TTC549 (cell line): ENCODE measurements at regions not wholly inside any gene's neighbourhood (a gene's known extent, or its start where the extent isn't known, plus 50 kb on each side); places are given as distances from the start of the nearest gene placed in this dataset.

Experiments
- FAIRE-seq: peaks from 2 replicates; lab custom pipeline; 2012; peaks lifted over from hg19 to GRCh38; lab: Jason Lieb, UNC

DNA sequence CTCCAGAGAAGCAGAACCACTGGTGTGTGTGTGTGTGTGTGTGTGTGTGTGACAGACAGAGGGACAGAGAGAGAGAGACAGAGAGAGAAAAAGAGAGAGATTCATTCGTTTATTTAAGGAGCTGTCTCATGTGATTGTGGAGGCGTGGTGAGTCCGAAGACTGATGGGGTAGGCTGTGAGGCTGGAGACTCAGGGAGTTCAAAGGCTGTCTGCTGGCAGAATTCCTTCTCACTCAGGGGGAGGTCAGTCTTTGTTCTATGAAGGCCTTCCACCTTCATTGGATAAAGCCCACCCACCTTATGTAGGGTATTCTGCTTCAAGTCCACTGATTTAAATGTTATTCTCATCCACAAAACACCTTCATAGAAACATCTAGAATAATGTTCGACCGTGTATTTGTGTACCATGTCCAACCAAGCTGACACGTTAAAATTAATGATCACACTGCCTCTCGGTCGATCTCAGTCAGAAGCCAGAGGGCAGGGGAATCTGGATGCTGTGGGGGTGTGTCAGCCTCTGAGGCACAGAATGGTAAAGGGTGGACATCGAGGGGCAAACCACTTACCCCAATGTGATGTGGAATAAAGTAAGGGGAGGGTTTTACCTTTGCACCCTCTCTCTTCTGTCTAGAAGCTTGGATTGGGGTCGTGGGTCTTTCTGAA, 275.6 kb downstream of the SLC4A3 start:
- no peak for FAIRE-seq

DNA sequence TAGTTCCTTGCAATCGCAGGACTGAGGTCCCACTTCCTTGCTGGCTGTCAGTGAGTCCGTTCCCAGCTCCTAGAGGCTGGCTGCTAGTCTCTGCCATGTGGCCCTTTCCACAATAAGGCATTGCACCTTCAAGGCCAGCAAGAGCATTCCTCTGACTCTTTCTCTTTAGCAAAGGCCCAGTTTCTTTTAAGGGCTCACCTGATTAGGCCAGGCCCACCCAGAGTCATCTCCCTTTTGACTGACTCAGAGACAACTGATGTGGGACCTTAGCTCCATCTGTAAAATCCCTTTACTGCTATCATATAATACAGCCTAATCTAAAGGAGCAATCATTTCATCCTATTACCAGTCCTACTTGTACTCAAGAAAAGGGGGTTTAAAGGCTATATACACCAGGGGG, 278.2 kb downstream of the SLC4A3 start:
- no peak for FAIRE-seq

DNA sequence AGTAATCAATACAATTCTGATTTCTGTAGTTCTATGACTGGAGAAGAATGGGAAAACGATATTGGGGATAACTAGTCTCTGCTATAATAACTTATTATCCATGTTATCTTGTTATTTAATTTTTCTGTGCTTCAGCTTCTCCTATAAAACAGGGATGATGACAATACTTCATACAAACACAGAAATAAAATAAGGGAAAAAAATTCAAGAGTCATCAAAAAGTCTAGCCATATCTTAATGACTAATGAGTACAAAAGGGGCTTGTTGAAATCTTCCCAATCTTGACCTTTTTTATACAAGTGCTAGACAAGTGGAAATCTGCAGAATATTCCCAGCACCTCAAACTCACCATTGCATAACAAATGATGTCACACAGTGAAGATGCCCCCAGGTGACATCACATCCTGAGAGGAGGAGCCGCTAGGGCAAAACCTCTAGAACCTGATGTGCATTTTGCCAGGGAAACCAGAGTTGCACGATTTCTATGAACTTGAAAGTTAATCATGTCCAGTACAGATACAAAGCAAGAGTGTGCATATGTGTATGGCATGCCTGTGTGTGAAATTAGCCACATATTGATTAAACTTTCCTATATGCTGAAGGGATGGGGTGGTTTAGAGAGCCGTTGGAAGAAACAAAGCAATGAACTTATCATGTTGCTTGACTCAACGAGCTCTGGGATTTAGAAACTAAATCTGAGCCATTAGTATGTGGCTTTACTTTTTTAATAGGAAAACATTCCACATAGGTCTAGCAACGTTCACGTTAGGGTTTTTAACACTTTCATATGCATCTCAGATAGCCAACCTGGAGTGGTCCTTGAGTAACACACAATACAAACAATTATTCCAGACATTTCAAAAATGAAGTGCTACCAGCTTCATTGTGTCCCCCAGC, 278.9 kb downstream of the SLC4A3 start:
- FAIRE-seq: no peak

DNA sequence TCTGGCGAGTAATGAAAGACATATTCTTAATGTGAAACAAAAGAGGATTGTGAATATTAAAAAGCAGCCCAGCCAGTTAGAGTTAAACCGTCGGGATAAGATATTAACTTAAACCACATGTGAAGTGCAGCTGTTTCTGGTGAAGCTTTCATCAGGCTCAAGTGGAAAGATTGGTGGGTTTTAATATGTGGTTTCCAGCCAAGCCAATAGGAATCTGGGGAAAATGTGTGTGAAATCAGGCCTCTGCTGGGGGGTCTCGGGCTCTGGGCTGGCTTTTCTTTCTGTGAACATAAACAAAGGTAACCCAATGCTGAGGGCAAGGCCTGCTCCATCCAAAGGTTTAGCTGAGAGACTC, 279.6 kb downstream of the SLC4A3 start:
- FAIRE-seq: no peak

DNA sequence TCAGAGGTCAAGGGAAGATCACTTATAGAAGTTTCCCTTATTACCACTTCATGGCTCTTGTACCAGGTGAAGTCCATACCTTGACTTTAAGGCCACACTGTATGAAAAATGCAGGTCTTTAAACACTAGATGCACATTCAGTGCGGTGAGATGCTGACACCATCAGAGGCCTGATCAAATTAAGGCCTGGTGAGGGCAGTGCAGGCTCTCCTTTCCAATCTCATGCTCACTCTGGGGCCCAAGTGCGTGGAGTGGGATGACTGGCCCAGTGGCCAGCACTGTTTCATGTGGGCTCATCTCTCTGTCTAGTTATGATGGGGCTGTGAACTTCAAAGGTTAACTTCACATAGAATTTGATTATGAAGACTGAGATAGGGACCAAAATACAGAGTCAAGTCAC, 281.1 kb downstream of the SLC4A3 start:
- FAIRE-seq: no peak

DNA sequence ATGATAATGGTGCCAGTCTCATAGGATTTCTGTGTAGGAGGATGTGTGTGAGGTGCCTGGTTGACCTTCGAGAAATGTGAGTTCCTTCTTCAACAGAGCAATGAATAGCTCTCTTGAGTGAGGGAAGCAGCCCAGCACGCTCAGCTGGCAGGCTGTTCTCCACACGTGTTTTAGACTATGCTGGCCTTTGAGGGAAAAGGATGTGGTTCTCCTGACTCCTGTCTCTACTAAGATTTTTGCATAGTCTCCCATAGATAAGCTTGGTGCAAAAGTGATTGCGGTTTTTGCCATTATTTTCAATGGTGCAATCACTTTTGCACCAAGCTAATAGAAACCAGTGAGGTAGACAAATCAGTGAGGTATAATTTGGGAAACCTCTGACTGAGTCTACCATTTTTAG, 284.1 kb downstream of the SLC4A3 start:
- no peak for FAIRE-seq

DNA sequence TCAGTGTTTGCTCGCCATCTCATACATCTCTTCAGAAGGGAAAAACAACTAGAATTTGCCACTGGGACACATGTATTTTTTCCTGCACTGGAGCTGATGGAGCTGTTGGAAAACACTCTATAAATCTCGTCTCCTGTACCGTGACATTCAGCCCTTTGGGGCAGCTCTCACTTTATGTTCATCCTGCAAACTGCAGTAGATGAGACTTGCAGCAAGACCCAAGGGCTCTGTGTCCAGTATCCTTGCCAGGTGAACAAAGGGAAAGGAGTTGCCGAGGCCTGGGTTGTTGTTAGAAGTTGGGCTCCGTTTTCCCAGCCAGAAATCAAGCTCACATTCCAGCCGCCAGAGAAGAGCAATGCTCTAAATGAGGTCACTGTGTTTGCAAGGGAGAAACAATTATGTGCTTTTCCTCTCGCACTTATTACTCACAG, 285.1 kb downstream of the SLC4A3 start:
- no peak for FAIRE-seq

DNA sequence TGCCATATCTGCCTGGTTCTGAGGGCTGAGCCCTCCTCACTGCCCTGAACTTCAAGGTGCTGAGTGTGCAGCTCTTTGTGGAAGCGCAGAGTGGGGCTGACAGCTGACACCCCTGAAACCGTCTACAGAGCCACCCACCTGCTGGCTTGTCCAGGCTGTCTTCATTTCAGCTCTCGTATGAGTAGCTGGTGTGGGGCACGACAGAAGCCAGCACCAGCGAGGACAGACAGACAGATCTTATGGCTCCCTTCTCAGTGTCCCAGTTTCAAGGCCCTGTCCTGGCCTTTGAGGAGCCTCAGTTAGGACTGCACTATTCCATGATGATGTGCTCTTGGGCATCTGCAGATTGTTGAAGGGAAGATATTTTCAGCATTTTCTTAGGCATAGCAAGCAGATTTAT, 287.1 kb downstream of the SLC4A3 start:
- FAIRE-seq: no peak

DNA sequence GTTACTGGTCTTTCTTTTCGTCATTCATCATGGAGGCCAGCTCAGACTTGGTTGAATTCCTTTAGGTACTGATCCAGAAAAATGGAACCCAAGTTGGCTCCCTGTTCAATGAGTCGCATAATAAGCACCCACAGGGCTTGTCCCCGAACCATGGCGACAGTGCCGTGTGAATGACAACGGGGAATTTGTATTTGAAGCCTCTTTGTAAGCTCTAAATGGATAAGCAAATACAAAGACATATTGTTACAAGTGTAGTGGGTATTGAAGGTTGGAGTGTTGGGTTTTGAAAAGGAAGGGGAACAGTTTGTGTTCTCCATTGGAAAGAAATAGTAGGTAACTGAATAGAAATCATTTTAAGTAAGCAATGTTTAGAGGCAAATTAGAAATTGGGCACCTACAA, 288.9 kb downstream of the SLC4A3 start:
- FAIRE-seq: no peak

DNA sequence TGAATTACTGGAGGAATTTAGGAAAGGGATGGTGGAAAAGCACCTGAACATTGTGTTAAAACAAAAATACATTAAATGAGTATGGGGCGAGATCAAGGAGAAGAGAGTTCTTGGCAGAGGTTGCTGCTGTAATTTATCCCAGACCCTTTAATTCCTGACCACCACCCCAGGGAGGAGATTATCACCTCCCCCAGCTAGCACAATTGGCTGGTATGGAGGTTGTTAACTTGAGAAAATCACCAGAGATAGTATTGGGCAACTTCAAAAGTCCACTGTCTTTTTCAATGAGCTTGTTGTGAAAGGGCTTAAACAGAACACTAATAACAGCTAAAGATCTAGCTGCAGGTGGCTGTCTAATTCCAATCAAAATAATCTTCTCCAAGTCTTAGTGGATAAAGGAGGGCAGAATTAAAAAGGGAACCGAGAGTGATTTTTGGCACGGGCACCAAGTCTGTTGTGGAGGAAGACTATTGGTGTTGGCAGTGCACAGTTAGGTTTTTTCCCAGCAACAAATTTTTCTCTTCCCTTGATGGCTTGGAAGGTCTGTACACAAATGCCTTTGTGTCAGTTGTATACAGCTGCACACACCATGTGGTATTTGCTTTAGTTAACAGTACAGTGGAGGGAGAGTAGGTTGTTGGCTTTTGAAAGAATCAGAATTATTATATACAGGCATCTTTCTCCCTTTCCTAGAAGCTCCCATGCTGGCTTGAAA, 289.5 kb downstream of the SLC4A3 start:
- FAIRE-seq: no peak

DNA sequence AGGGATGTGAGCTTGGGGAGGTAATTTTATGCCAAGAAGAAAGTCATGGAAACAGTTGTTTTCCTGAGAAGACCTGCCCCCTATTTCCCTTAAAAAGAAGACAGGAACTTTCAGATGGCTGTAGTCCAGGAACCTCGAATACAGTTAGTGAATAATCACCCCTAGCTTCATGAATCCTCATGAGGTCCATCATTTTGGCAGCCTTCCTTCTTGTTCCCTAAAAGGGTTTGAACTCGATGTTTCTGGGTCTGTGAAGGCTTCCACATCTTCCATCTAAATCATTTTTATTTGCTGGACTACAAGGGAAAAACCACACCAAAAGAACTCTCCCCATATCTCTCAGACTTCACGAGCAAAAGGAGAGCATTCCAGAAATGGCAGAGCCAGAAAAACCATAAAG, 290.8 kb downstream of the SLC4A3 start:
- FAIRE-seq: no peak

DNA sequence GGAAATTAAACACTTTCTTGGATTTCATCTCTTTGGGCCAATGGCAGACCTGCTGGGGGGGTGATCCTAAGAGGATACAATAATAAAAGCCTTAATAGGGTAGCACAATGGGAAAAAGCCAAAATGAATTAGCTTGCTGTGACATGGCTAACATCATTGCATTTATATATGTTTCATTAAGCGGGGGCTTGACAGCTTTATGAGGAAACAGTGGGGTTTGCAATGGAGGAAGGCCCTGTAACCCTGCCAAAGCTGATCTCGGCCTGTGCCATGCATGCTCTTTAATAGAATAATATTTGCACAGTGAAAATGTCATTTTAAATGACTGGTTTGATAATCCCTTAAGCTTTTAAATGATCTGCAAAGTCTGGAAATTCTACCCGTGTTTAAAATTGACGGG, 291.5 kb downstream of the SLC4A3 start:
- no peak for FAIRE-seq

DNA sequence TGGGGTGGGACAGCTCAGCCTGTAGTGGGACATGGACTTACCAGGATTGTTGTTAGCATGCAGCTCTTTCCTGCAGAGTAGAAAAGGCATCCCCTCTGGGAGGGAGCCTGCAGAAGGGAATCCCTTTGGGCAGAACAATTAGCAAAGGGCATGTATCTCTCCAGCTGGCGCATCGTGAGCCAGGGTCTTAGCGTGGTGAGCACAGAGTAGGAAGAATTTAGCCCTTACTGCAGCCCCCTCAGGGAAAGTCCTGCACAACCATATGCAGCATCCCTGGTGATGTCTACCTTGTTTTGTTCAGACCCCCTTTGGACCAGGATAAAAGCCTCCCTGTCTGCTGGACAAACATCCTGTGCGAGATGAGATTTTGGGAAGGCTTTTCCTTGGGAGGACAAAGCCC, 292.1 kb downstream of the SLC4A3 start:
- FAIRE-seq: no peak

DNA sequence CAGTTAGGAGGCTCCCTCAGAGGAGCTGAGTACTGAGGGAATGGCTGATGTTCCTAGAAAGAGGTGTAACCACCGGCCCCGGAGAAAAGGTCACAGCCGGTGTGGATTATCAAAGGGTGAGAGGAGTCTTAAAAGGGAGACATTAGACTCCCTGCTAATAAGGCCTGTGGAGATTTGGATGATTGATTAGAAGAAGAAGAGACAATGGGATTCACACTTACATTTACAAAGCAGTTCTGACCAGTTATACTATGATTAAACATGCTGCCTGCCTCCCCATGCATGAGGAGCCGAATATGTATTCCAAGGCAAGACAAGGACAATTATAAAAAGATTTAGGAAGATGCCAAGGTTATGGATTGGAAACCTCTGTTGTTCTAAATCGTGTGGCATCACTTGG, 302.4 kb downstream of the SLC4A3 start:
- no peak for FAIRE-seq

DNA sequence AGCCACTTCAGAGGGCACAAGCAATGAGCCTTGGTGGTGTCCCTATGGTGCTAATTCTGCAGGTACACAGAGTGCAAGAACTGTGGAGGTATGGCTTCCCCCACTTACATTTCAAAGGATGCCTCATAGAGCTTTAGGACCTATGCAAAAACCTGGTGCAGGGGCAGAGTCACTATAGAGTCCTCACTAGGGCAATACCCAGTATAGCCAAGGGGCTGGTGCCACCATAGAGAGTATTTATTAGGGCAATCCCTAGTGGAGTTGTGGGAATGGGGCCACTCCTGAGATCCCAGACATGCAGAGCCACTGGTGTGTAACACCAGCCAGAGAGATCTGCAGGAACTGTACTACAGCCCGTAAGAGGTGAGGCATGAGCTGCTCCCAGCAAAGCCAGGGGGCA, 312.2 kb downstream of the SLC4A3 start:
- FAIRE-seq: no peak

DNA sequence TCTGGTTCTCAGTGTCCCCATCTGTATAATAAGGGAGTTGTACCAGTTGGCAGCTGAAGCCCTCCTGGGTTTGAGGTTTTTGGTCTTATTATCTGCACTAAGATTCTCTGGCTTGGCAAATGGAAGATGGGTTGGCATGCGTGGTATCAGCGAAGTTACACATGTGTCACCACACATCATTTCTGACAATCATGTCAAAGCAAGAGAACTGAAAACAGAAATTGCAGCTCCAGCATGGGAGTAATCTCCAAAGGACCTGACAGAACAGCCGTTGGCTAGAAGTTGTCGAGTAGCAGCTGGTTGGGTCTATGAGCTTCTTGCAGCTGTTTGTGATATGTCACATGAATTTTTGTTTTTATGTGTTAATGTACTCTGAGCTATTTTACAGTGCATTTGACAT, 317.4 kb downstream of the SLC4A3 start:
- no peak for FAIRE-seq

DNA sequence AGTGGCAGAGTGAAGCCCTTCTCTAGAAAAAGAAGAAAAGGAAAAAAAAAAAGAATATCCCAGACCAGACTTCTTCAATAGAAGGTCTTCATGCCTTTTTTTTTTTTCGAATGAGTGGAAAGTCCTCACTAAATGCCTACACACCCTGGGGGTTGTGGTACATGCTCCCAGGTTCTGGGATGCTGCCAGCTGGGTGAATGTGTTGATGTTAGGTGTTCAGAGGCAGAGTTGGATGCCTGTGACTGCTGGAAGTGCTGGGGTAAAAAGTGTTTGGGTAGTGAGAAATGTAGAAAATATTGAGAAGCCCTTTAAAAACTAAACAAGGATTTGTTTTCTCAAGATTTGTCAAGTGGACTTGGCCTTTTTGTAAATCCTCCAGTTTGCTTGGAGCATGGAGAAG, 318.6 kb downstream of the SLC4A3 start:
- FAIRE-seq: no peak

DNA sequence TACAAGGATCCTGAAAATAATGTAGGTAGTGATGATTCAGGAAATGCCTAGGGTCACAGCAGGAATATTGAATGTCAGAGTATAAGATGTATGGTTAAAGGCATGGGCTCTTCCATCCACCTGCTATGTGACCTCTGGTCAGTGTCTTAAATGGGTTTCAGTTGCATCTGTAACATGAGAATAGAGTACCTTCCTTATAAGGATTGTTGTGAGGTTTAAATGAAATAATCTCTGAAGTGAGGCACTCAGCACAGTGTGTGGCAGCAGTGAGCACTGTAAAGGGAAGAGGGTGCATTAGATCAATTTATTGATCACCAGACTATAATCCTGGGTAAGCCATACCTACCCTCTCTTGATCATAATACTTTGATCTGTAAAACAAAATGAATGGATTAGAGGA, 319.1 kb downstream of the SLC4A3 start:
- FAIRE-seq: no peak

DNA sequence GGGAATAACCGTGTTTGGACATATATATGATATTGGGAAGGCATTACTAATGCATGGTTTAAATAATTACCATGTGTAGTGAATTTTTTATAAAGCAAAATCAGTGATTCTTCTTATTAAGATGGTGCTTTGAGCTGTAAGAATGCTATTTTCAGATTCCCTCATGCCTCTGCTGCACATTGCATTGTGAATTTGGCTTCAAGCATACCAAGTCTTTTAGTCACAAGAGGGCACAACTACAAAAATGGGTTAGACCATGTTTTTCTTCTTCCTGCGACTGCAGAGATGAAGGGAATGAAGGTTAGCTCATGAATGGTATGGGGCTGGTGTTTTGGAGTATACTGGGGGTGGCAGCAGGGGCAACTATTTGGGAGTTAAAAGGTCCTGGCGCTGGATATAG, 320.1 kb downstream of the SLC4A3 start:
- no peak for FAIRE-seq

DNA sequence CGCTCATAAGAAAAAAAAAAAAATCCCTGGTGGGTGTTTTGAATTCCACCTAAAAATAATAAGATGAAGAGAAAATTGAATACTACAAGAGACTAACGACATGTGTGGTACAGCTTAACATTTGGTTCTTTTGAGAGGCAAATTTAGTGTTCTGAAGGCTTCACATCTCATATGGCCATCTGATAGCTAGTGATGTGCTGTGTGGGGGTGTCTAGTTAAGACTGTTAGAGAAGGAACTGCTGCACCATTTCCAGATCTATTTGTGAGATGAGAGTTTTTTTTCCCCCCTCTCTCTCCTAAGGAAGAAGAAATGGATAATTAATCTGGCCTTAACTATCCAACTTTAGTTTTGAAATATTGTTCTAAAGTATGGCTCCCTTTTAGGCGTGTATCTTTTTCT, 321.6 kb downstream of the SLC4A3 start:
- FAIRE-seq: no peak

DNA sequence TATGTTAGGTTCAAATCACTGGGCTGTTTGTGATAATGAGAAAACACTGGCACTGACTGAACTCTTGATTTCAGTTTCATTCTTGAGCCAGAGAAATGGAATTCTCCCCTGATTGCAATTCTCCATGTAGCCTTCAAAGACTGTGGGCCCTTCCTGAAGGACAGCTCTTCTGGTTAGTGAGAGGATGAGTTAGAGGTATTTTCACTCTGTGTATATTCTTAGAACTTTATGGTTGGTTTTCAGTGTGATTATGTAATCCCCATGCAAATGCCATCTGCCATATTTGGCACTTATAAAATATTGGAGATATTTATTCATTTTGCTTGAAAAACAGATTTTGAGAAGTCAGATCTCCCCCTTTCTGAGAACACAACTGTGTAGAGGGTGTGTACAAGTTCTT, 323.7 kb downstream of the SLC4A3 start:
- FAIRE-seq: no peak

DNA sequence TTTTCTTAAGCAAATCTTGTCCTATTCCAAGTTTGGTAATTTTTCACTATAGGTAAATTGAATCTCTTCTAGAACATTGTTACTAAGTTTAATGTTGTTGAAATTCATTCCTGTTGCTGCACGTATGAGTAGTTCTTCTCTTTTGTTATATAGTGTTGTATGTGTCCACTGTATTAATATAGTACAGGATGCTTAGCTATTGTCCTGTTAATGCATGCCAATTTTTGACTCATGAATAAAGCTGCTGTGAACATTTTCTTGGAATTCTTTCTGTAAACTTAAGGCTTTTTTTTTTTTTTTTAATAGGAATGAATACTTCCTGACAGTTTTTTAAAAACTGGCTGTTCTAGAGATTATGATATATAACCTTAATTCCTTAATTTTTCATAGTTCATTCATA, 326.9 kb downstream of the SLC4A3 start:
- FAIRE-seq: no peak

DNA sequence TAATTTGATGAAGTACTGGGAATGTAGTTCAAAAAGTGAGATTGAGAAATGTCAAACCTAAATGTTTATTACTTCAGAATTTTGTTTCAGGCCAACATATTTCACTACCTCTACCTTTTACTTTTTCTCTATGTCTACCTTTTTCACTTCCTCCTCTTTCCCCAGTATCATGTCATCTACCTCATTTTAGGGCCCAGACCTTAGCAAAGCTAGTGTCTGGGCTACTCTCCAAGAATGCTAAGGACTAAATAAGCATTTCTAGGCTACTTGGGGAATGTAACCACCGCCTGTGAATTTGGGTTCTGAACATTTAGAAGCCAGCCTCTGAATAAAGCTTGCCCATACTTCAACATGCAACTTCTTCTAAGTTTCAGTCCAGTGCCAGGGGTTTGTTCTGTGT, 330.4 kb downstream of the SLC4A3 start:
- FAIRE-seq: no peak
